Right forelimb (tissue), 1 donor: ENCODE measurements at regions not wholly inside any gene's neighbourhood (a gene's known extent, or its start where the extent isn't known, plus 50 kb on each side); places are given as distances from the start of the nearest gene placed in this dataset.
A peak's percentile ranks its signal among the peaks of the same experiment; 100 is the strongest.
"Not testable (repeated sequence)": the region's sequence is repeated elsewhere in the genome, so short reads cannot be mapped to it uniquely, and the experiment has no call there.

Experiments
- DNase-seq: peaks from one replicate; pipeline ENCODE4 v3.0.0-alpha.2; 2018

DNA sequence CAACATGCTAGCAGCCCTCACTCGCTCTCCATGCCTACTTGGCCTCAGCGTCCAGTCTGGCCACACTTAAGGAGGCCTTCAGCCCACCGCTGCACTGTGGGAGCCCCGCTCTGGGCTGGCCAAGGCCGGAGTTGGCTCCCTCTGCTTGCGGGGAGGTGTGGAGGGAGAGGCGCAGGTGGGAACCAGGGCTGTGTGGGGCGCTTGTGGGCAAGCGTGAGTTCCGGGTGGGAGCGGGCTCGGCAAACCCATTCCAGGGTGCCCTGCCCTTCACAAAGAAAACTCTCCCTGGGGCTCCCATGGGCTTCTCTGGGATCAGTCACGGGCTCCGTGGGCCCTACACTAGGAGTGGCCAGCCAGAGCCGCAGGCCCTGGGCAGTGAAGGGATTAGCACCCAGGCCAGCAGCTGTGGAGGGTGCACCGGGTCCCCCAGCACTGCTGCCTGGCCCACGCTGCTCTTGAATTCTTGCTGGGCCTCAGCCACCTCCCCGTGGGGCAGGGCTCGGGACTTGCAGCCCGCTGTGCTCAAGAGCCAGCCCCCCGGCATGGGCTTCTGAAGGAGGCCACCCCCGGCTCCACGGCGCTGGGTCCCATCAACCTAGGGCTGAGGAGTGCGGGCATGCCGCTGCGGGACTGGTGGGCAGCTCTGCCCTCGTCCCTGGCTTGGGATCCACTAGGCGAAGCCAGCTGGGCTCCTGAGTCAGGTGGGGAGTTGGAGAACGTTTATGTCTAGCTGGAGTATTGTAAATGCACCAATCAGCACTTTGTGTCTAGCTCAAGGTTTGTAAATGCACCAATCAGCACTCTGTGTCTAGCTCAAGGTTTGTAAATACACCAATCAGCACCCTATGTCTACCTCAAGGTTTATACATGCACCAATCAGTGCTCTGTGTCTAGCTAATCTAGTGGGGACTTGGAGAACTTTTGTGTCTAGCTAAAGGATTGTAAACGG lies 273.6 kb upstream of the SULF2 start:
- no peak for DNase-seq

DNA sequence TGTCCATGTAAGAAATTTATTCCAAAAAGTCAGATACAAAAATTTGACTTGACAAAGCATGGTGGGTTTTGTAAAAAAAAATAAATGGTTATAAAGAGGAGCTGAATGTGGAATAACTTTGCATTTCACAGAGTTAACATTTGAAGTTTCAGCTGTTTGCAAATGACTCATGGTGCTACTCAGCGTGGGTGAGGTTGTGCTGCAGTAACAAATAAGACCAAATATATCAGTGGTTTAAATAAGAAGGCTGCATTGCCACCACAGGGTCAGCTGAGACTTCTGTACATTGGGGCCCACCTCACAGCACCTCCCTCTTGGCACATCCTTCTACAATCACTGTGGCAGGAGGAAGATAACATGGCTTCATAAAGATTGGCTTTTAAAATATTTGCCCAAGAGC lies 272.5 kb upstream of the SULF2 start:
- no peak for DNase-seq

- no peak for DNase-seq
Observed at GRCh38 chr20:48057251-48057650, 272.0 kb upstream of the SULF2 start.

- DNase-seq, result no peak
Observed at GRCh38 chr20:48056218-48056617, 270.9 kb upstream of the SULF2 start.

DNA sequence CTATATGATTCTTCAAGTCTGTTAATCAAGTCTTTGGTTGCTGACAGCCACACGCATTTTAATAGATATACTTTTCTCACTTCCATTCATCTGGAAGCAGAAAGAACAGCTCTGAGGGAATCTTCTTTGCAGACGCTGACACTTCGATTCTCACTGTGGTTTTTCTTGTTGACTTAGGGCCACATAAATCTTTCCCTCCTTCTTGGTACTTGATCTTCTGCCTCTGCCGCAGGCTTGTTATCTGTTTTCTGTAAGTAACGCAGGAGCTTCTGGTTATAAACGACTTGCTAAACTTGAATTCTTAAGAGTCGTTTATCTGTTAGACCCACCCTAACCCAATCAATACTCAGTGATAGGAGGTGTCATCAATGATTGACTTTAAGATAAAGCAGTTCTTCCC lies 268.8 kb upstream of the SULF2 start:
- DNase-seq, result no peak

GRCh38 chr20:48052475-48052835 lies 267.2 kb upstream of the SULF2 start:
- DNase-seq, result peak; percentile 58

GRCh38 chr20:48051794-48052474 lies 266.7 kb upstream of the SULF2 start:
- peak; percentile 58 for DNase-seq

GRCh38 chr20:48049641-48050040 lies 264.4 kb upstream of the SULF2 start:
- DNase-seq, result no peak

- no peak for DNase-seq
Observed at GRCh38 chr20:48049171-48049570, 263.9 kb upstream of the SULF2 start.

GRCh38 chr20:48047447-48047846 lies 262.2 kb upstream of the SULF2 start:
- DNase-seq, result no peak

DNA sequence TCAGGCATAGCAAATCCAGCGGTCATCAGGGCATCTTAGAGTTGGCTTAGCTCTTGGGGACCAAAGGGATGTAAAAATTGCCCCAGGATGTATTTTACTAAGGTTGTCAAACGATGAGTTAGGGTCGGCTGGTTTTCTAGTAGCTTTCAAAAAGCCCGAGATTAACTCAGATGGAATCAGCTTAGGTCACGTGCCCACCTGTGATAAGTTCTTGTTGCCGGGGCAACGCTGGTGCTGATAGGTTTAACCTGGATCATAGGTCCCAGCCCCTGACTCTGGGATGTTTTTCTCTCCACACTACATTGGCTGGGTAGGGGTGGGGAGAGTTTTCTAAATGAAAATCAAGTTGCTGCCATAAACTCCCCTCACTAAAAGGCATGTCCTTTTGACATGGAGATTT lies 257.3 kb upstream of the SULF2 start:
- DNase-seq, result no peak

DNA sequence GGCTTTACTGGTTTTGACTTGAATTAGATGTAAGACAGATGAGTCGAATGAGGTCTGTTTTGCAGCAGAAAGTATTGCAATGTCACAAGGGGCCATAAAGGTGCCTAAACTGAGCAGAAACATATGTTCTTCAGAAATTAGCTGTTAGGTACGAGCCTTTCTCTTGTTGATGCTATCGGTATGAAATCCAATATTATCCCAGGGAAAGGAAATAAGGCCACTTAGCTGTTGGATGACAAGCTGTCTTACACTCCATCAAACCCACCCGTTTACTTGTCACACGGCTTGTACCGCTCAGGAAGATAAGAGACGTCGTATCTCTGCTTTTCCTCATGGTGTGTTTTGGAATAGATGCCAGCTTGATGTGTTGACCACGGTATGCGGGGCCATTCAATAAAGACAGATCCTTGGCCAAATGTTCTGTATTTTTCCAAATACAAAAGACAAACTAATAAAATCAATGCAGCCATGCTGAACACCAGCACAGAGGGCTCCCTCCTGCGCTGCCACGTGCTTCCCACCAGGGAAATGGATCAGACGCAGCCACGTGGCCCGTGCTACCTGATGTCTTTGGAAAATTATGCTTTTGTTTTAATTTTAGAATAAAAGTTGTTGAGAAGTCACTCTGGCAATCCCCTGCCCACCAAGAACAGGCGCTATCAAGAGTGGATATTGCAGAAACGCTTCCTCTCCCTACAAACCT lies 255.9 kb upstream of the SULF2 start:
- DNase-seq, result no peak

DNA sequence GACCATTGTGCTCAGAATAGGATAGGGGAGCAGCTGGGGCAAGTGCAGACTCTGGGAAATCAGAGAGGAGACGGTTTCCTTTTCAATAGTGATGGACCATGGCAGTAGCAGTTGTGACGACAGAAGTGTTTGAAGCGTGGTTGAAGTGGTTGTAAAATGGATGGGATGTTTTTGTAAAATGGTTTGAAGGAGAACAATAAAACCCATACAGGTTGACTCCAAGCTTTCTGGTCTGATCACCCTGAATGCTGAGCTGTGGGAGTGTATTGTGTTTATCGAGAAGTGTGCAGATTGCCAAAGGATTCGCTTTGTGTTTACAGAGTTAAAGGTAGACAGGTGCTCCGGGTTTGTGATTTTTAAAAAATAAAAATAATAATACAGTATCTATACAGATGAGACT lies 255.2 kb upstream of the SULF2 start:
- no peak for DNase-seq

GRCh38 chr20:48040051-48040450 lies 254.8 kb upstream of the SULF2 start:
- DNase-seq, result no peak

DNA sequence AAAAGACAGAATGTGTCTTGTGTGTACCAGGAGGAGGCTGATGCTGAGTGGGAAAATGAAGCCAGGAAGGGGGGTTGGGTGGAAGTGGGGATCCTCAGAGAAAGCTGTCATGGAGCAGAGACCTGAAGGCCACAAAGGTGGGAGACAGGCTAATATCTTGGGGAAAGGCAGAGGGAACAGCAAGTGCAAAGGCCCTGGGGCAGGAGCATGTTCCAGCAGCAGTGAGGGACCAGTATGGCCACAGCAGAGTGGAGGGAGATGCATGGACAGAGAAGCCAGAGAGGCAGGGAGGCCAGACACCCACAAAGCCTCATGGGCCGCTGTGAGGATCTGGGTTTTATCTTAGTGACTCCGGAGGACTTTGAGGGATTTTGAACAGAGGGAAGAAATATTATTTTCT lies 254.2 kb upstream of the SULF2 start:
- no peak for DNase-seq

GRCh38 chr20:48038713-48039112 lies 253.4 kb upstream of the SULF2 start:
- DNase-seq, result no peak

- DNase-seq, result not testable (repeated sequence)
Observed at GRCh38 chr20:48037798-48038197, 252.5 kb upstream of the SULF2 start.

DNA sequence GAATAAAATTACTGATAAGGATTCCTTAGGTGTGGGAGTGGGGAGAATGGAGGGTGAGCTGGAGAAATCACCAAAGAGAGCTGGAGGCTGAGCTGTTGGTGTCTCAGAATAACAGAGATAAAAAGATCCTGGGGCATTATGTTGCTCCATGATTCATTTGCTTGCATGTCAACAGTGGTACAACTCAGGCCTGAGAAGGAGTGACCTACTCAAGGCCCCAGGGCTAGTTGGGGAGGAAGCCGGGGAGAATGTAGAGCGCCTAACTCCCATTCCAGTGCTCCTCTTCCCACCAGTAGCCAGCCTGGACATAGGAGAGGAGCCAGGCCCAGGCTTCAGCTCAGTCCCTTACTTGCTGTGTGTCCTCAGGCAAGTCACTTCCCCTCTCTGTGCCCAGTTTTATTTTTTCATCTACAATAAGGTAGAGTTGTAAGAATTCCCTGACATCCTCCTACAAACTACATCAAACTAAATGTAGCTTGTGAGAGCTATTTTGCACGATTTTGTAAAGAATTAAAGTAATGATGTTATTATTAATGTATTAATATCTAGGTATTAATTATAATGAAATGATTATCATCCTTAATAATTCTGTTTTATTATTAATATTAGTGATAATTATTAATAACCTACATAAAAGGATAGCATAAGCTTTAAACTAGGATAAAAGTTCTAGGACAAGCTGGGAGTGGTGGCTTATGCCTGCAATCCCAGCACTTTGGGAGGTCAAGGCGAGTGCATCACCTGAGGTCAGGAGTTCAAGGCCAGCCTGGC lies 250.9 kb upstream of the SULF2 start:
- no peak for DNase-seq

DNA sequence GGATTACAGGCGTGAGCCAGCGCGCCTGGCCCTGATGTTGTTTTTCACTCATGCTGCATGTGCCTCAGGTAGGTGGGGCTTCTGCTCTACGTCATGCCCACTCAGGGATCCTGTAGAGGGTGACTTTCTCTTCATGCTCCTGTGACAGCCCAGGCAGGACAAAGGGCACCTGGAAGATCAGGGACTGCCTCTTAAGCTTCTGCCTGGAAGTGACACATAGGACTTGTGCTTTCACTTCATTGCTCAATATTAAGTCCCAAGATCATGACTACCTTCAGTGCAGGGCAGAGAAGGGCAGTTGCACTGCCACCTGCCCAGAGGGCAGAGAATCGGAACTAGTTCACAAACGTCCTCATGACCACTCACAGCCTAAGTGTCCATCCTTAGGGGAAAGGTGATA lies 249.5 kb upstream of the SULF2 start:
- DNase-seq, result no peak

- DNase-seq, result not testable (repeated sequence)
Observed at GRCh38 chr20:48033005-48033404, 247.7 kb upstream of the SULF2 start.

DNA sequence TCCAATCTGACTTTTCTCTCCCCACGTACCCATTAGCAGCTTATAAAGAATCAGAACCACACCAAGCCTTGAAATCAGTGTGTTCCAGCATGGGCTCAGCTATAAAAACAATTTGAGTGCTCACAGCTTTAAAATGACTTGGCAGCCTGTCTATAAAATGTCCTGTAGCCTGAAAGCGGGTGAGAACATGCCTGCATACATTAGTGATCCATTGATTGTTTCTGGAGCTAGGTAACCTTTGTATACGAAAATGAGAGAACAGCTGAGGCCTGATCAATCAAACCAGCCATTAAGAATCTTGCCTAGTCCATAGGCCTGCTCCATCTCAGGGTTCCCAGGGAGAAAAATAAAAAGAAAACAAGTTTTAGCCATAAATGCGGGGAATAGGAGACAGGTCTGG lies 245.8 kb upstream of the SULF2 start:
- DNase-seq, result no peak

DNA sequence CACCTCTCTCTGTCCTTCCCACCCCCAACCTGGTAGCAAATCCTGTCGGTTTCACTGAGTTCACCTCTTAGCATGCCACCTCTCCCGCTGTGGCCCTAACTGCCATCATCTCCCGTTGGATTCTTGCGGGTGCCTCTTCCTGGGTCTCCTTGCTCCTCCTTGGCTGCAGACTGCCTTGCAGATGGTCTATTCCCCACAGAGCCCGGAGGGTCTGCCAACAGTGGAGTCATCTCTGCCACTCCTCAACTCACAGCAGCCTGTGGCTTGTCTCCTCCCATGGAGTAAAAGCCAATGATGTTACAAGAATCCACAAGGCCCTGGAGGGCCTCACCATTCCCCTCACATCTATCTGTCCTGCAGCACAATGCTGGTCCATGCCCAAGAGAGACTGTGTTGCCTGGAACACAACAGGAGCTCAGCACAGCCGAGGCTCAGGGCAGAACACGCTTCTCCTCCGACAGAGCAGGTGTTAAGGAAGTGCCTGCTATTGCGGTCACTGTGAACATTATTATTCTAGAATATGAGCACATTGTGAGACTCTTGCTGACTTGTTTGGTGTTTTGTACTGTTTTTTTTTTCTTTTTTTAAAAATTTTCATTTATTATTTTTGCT lies 241.8 kb upstream of the SULF2 start:
- no peak for DNase-seq
